Astrocyte (in vitro differentiated cells and primary cell): ENCODE measurements at regions not wholly inside any gene's neighbourhood (a gene's known extent, or its start where the extent isn't known, plus 50 kb on each side); places are given as distances from the start of the nearest gene placed in this dataset.

Experiments used
- DNase-seq: peaks from one replicate; pipeline ENCODE4 v3.0.0-alpha.2; 2010; ENCODE audit warnings: low read depth
- FAIRE-seq: peaks from 2 replicates; lab custom pipeline; 2011; peaks lifted over from hg19 to GRCh38; lab: Jason Lieb, UNC
- H2AFZ ChIP-seq: 2 replicates; pipeline ENCODE4 v1.6.0; 2012; ENCODE audit warnings: low read depth, low read length, inconsistent platforms
- H3K27ac ChIP-seq: 2 replicates; pipeline ENCODE4 v1.5.1; 2011; ENCODE audit warnings: low read depth, low read length, inconsistent platforms
- H3K27me3 ChIP-seq: 2 replicates; pipeline ENCODE4 v1.6.0; 2011; ENCODE audit warnings: low read length, inconsistent platforms; ENCODE audit not compliant: insufficient read depth
- H3K36me3 ChIP-seq: 2 replicates; pipeline ENCODE4 v1.5.1; 2011; ENCODE audit warnings: low read length, inconsistent platforms; ENCODE audit not compliant: insufficient read depth
- H3K4me1 ChIP-seq: 2 replicates; pipeline ENCODE4 v1.5.1; 2011; ENCODE audit warnings: low read length, inconsistent platforms; ENCODE audit not compliant: insufficient read depth
- H3K4me2 ChIP-seq: 2 replicates; pipeline ENCODE4 v1.6.0; 2012; ENCODE audit warnings: low read length, inconsistent platforms
- H3K4me3 ChIP-seq: 2 replicates; pipeline ENCODE4 v1.5.1; 2011; ENCODE audit warnings: low read depth, mild to moderate bottlenecking, low read length, inconsistent platforms; ENCODE audit not compliant: insufficient read depth
- H3K79me2 ChIP-seq: 2 replicates; pipeline ENCODE4 v1.6.0; 2012; ENCODE audit warnings: mild to moderate bottlenecking, low read length, inconsistent platforms; ENCODE audit not compliant: insufficient read depth
- H3K9ac ChIP-seq: 2 replicates; pipeline ENCODE4 v1.6.0; 2012; ENCODE audit warnings: mild to moderate bottlenecking, low read length, inconsistent platforms
- H3K9me3 ChIP-seq: 2 replicates; pipeline ENCODE4 v1.5.1; 2012; ENCODE audit warnings: low read depth, mild to moderate bottlenecking, low read length, inconsistent platforms; ENCODE audit not compliant: insufficient read depth
- H4K20me1 ChIP-seq: 2 replicates; pipeline ENCODE4 v1.6.0; 2012; ENCODE audit warnings: low read length, inconsistent platforms; ENCODE audit not compliant: insufficient read depth
- H3K27ac Mint-ChIP-seq: one replicate; pipeline ENCODE4 v1.8.0; 2021; ENCODE audit warnings: mild to moderate bottlenecking, mixed read lengths; ENCODE audit not compliant: unreplicated experiment
- H3K27me3 Mint-ChIP-seq: one replicate; pipeline ENCODE4 v1.8.0; 2021; ENCODE audit warnings: low read depth, mixed read lengths; ENCODE audit not compliant: unreplicated experiment
- H3K36me3 Mint-ChIP-seq: one replicate; pipeline ENCODE4 v1.8.0; 2021; ENCODE audit warnings: low read depth, mixed read lengths; ENCODE audit not compliant: unreplicated experiment
- H3K4me1 Mint-ChIP-seq: one replicate; pipeline ENCODE4 v1.8.0; 2021; ENCODE audit warnings: low read depth, mixed read lengths; ENCODE audit not compliant: unreplicated experiment
- H3K4me3 Mint-ChIP-seq: one replicate; pipeline ENCODE4 v1.8.0; 2021; ENCODE audit warnings: mild to moderate bottlenecking, moderate library complexity, mixed read lengths; ENCODE audit not compliant: unreplicated experiment
- H3K9me3 Mint-ChIP-seq: one replicate; pipeline ENCODE4 v1.8.0; 2021; ENCODE audit warnings: mild to moderate bottlenecking, mixed read lengths; ENCODE audit not compliant: unreplicated experiment
- EZH2 ChIP-seq: IDR thresholded peaks from 2 replicates; pipeline ENCODE4 v1.6.1; 2012; ENCODE audit warnings: mild to moderate bottlenecking, low read length, inconsistent platforms; ENCODE audit not compliant: insufficient read depth
- TF ChIP-seq, protein P1 (sequence below): IDR thresholded peaks from 2 replicates; pipeline ENCODE4 v1.5.1; 2011; ENCODE audit warnings: low read depth, mild to moderate bottlenecking, inconsistent platforms, low read length, moderate library complexity; ENCODE audit not compliant: insufficient read depth

DNA sequence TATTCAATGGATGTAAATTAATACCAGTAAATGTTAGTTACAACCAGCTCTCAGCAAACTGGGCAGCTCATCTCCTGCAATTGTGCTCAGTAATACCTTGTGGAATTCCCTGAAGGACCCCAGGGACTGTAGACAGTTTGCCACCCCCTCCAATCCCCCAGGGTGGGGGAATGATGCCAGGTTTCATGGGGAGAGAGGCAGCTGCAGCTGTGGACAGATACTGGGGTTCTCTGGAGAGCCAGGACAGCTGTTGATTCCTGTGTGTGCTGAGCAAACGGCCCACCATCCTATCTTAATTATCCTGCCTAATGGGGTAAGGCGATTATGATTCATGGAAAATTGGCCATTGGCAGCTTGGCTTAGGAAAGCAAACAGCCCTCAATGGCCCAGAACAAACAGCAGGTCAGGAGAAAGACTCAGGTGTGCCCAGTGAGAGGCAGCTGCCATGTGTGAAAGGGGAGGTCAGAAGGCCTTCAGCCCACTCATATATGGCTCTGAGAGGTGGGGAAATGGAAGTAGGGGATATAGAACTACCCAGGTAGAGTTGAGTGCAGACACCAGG lies 148.9 kb upstream of the CTTNBP2NL start:
- TF ChIP-seq, protein P1, sequence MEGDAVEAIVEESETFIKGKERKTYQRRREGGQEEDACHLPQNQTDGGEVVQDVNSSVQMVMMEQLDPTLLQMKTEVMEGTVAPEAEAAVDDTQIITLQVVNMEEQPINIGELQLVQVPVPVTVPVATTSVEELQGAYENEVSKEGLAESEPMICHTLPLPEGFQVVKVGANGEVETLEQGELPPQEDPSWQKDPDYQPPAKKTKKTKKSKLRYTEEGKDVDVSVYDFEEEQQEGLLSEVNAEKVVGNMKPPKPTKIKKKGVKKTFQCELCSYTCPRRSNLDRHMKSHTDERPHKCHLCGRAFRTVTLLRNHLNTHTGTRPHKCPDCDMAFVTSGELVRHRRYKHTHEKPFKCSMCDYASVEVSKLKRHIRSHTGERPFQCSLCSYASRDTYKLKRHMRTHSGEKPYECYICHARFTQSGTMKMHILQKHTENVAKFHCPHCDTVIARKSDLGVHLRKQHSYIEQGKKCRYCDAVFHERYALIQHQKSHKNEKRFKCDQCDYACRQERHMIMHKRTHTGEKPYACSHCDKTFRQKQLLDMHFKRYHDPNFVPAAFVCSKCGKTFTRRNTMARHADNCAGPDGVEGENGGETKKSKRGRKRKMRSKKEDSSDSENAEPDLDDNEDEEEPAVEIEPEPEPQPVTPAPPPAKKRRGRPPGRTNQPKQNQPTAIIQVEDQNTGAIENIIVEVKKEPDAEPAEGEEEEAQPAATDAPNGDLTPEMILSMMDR: no peak
- no peak for TF ChIP-seq EZH2
- H4K20me1 ChIP-seq: no peaks in the 10 kb centered on the region
- Mint-ChIP-seq H3K4me1 (peaks cover 7% of the 10 kb centered on the region), H3K27me3 (peaks cover 20% of the 10 kb centered on the region), H3K36me3 (no peaks in the 10 kb centered on the region), H3K9me3 (peaks cover under 1% of the 10 kb centered on the region), H3K27ac (no peak overlapping the region), H3K4me3 (no peak overlapping the region)
- FAIRE-seq: no peak
- H3K27ac ChIP-seq: no peak overlapping the region
- no peak for DNase-seq
- no peaks in the 10 kb centered on the region for H3K9me3 ChIP-seq
- no peak overlapping the region for H3K4me3 ChIP-seq
- H3K27me3 ChIP-seq: no peaks in the 10 kb centered on the region
- H3K79me2 ChIP-seq: no peaks in the 10 kb centered on the region
- H2AFZ ChIP-seq: no peak overlapping the region
- no peaks in the 10 kb centered on the region for H3K36me3 ChIP-seq
- no peaks in the 10 kb centered on the region for H3K4me1 ChIP-seq
- no peak overlapping the region for H3K4me2 ChIP-seq
- no peak overlapping the region for H3K9ac ChIP-seq

DNA sequence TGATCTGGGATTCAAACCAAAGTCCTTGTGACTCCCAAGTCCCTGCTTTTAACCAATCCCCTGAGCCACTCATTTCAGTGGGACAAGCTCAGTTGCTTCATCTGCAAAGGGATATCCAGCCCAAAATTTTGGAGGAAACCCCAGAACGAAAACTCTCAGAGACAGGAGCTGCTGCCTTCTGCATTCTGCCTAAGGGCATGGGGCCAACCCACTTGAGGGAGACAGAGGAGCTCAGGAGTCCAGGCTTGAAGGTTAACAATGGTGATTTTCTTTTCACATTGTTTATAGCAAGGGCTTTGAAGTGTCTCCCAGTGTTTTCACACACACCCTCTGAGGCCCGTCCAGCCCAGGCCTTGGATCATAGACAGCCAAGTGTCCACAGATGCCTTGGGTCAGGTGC lies 148.1 kb upstream of the CTTNBP2NL start:
- H4K20me1 ChIP-seq: no peaks in the 10 kb centered on the region
- no peak overlapping the region for H3K4me2 ChIP-seq
- Mint-ChIP-seq H3K36me3 (no peaks in the 10 kb centered on the region), H3K9me3 (peaks cover 3% of the 10 kb centered on the region), H3K27me3 (peaks cover 20% of the 10 kb centered on the region), H3K4me1 (peaks cover 9% of the 10 kb centered on the region), H3K27ac (no peak overlapping the region), H3K4me3 (no peak overlapping the region)
- H3K9ac ChIP-seq: no peak overlapping the region
- H3K27me3 ChIP-seq: no peaks in the 10 kb centered on the region
- H3K79me2 ChIP-seq: no peaks in the 10 kb centered on the region
- no peak overlapping the region for H3K4me3 ChIP-seq
- H3K9me3 ChIP-seq: no peaks in the 10 kb centered on the region
- no peak for FAIRE-seq
- TF ChIP-seq, protein P1: no peak
- no peak for TF ChIP-seq EZH2
- H2AFZ ChIP-seq: no peak overlapping the region
- no peak overlapping the region for H3K27ac ChIP-seq
- no peaks in the 10 kb centered on the region for H3K36me3 ChIP-seq
- no peaks in the 10 kb centered on the region for H3K4me1 ChIP-seq
- DNase-seq: no peak

DNA sequence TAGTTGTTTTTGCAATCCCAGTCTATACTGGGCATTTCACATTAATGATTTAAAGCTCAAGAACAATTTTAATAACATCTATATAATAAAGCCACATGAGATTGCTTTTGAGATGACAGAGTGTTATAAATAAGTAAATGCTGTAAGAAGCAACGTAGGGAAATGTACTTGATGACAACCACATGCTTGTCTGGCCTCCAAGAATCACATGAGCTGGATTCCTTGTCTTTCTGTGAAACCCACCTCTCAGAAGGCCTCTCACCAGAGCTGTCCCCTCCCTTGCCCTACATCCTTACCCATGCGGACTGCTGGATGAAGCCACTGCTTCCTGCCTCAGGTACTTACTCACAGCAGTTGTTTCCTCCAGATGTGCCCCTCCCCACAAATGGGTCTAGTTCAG lies 145.1 kb upstream of the CTTNBP2NL start:
- Mint-ChIP-seq H3K27ac (peak overlapping the region; percentile 36), H3K9me3 (peaks cover 5% of the 10 kb centered on the region), H3K36me3 (no peaks in the 10 kb centered on the region), H3K4me3 (no peak overlapping the region), H3K4me1 (peaks cover 9% of the 10 kb centered on the region), H3K27me3 (peaks cover 12% of the 10 kb centered on the region)
- Histone ChIP-seq H2AFZ (no peak overlapping the region), H3K79me2 (no peaks in the 10 kb centered on the region), H3K4me1 (no peaks in the 10 kb centered on the region), H3K4me2 (no peak overlapping the region), H3K27ac (no peak overlapping the region), H4K20me1 (no peaks in the 10 kb centered on the region), H3K27me3 (peaks cover 3% of the 10 kb centered on the region), H3K4me3 (no peak overlapping the region), H3K9ac (no peak overlapping the region), H3K9me3 (no peaks in the 10 kb centered on the region), H3K36me3 (no peaks in the 10 kb centered on the region)
- FAIRE-seq: no peak
- no peak for TF ChIP-seq EZH2
- TF ChIP-seq, protein P1: no peak
- DNase-seq: no peak
